Testis (tissue), 2 donors: ENCODE measurements at regions not wholly inside any gene's neighbourhood (a gene's known extent, or its start where the extent isn't known, plus 50 kb on each side); places are given as distances from the start of the nearest gene placed in this dataset.

ENCODE experiments used
- CTCF ChIP-seq, 3 experiments: fragments of 450-650 bp in 2 of 3; fragments of 200-600 bp in 1 of 3; sonication (generic) in 1 of 3; IDR thresholded peaks; one replicate each; pipeline ENCODE4 v1.5.1; 2016 to 2019; ENCODE audit warnings: antibody characterized with exemption in 3 of 3, mild to moderate bottlenecking in 2 of 3, moderate library complexity in 1 of 3
- POLR2A ChIP-seq: fragments of 450-650 bp; IDR thresholded peaks from one replicate; pipeline ENCODE4 v1.6.1; 2017; ENCODE audit warnings: antibody characterized with exemption, mild to moderate bottlenecking, moderate library complexity

- no peak for TF ChIP-seq CTCF (IDR thresholded peaks at IDR 0.05)
- TF ChIP-seq POLR2A = no peak
Measured at GRCh38 chr18:1825296-1825695, 746.0 kb downstream of the METTL4 start.
